HepG2 (cell line): ENCODE measurements at regions not wholly inside any gene's neighbourhood (a gene's known extent, or its start where the extent isn't known, plus 50 kb on each side); places are given as distances from the start of the nearest gene placed in this dataset.

ENCODE experiments used
- CREB1 ChIP-seq, 2 experiments: fragments of 450-650 bp in 1 of 2; IDR thresholded peaks; 2 replicates each; pipeline ENCODE4 v1.6.1; 2016 to 2017; ENCODE audit warnings: control low read depth in 1 of 2, mild to moderate bottlenecking in 1 of 2, missing compliant biosample characterization in 1 of 2, missing genetic modification characterization in 1 of 2
- SRSF1 ChIP-seq: fragments of 200-400 bp; formaldehyde crosslinking; optimal IDR thresholded peaks from 2 replicates; pipeline ENCODE3; 2017; ENCODE audit warnings: mild to moderate bottlenecking, low read depth, low read length, moderate library complexity
- TF ChIP-seq, protein P1 (sequence below): sonication (generic); formaldehyde crosslinking; IDR thresholded peaks from 2 replicates; pipeline ENCODE4 v1.5.0; 2020; ENCODE audit warnings: mild to moderate bottlenecking, missing genetic modification reagents, moderate library complexity

- TF ChIP-seq, protein P1, sequence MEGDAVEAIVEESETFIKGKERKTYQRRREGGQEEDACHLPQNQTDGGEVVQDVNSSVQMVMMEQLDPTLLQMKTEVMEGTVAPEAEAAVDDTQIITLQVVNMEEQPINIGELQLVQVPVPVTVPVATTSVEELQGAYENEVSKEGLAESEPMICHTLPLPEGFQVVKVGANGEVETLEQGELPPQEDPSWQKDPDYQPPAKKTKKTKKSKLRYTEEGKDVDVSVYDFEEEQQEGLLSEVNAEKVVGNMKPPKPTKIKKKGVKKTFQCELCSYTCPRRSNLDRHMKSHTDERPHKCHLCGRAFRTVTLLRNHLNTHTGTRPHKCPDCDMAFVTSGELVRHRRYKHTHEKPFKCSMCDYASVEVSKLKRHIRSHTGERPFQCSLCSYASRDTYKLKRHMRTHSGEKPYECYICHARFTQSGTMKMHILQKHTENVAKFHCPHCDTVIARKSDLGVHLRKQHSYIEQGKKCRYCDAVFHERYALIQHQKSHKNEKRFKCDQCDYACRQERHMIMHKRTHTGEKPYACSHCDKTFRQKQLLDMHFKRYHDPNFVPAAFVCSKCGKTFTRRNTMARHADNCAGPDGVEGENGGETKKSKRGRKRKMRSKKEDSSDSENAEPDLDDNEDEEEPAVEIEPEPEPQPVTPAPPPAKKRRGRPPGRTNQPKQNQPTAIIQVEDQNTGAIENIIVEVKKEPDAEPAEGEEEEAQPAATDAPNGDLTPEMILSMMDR (CRISPR knock-in tag): peak; percentile 91
- TF ChIP-seq SRSF1 (no peak), CREB1 (IDR thresholded peaks at IDR 0.05) (no peak), CREB1 (CRISPR knock-in tag; IDR thresholded peaks at IDR 0.05) (no peak)
Observed at GRCh38 chr3:71875461-71875947, 90.6 kb upstream of the PROK2 start.
